ENCODE measurements at regions not wholly inside any gene's neighbourhood (a gene's known extent, or its start where the extent isn't known, plus 50 kb on each side); places are given as distances from the start of the nearest gene placed in this dataset.

DNA sequence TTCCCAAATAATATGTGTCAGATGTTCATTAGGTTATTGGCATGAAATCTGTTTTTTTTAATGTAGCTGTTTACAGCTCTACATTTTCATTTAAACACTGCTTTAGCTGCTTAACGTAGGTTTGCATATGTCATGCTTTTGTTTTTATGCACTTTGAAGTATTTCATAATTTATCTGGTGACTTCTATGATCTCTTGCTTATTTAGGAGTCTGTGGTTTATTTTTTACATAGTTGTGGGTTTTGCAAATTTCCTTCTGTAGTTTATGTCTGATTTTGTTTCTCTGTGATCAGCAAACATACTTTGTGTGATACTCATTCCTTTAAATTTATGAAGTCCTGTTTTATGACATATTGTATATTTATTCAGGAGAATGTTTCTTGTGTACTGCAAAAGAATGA is 606.5 kb upstream of the PFKP start:
- no peak for DNase-seq

GRCh38 chr10:2459713-2460112 is 607.6 kb upstream of the PFKP start:
- H3K27me3 ChIP-seq: no peaks in the 10 kb centered on the region
- TF ChIP-seq, protein P1, sequence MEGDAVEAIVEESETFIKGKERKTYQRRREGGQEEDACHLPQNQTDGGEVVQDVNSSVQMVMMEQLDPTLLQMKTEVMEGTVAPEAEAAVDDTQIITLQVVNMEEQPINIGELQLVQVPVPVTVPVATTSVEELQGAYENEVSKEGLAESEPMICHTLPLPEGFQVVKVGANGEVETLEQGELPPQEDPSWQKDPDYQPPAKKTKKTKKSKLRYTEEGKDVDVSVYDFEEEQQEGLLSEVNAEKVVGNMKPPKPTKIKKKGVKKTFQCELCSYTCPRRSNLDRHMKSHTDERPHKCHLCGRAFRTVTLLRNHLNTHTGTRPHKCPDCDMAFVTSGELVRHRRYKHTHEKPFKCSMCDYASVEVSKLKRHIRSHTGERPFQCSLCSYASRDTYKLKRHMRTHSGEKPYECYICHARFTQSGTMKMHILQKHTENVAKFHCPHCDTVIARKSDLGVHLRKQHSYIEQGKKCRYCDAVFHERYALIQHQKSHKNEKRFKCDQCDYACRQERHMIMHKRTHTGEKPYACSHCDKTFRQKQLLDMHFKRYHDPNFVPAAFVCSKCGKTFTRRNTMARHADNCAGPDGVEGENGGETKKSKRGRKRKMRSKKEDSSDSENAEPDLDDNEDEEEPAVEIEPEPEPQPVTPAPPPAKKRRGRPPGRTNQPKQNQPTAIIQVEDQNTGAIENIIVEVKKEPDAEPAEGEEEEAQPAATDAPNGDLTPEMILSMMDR (IDR thresholded peaks at IDR 0.05): no peak
- no peak for TF ChIP-seq POLR2A (IDR thresholded peaks at IDR 0.05)
- no peaks in the 10 kb centered on the region for H3K4me1 ChIP-seq
- H3K4me3 ChIP-seq: no peak overlapping the region
- DNase-seq: no peak
- H3K27ac ChIP-seq: no peak overlapping the region
- H3K36me3 ChIP-seq: no peaks in the 10 kb centered on the region
- H3K9me3 ChIP-seq: no peaks in the 10 kb centered on the region

More for the DNA sequence above, 606.5 kb upstream of the PFKP start:
- no peak for TF ChIP-seq POLR2A (IDR thresholded peaks at IDR 0.05)
- TF ChIP-seq, protein P1 (IDR thresholded peaks at IDR 0.05): no peak
- H3K27ac ChIP-seq: no peak overlapping the region
- H3K27me3 ChIP-seq: no peaks in the 10 kb centered on the region
- no peaks in the 10 kb centered on the region for H3K4me1 ChIP-seq
- H3K4me3 ChIP-seq: no peak overlapping the region
- no peaks in the 10 kb centered on the region for H3K9me3 ChIP-seq
- H3K36me3 ChIP-seq: no peaks in the 10 kb centered on the region

DNA sequence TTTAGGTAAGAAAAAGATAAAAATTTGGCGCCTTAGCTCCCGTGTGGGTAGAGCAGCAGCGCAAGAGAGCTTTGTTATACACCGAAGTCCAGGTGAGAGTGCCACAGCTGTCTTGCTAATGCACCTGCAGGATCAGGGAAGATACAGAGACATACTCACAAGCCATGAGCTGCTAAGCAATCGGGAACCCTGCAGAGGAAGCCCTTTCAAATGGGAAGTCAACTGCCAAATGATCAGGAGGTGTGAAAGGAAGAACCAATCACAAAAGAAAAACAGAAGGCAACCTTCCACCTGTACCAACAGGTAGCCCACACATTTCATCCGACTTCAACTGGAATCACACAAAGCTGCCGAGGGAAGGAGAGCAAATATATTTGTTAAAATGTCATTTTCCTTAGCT is 610.5 kb upstream of the PFKP start:
- no peaks in the 10 kb centered on the region for H3K9me3 ChIP-seq
- TF ChIP-seq POLR2A (IDR thresholded peaks at IDR 0.05): no peak
- TF ChIP-seq, protein P1 (IDR thresholded peaks at IDR 0.05): no peak

DNA sequence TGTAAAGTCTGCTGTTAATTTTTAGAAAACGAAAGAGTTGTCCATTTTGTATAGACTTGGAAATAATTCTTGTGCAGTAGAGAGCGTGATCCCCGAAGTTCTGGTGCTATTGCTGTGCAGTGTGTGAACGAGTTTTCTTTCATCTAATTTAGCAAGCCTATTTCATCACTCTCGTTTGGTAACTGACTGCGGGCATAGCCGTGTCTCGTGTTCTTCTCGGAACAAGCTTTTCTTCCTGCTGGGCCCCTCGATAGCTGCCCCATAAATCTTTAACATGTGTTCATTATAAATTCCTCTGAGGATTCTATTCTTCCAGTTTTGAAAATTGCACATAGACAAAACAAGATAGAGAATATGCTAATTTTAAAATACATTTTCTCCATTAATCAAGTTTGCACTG is 622.0 kb upstream of the PFKP start:
- Histone ChIP-seq H3K4me3 (no peak overlapping the region), H3K9me3 (no peaks in the 10 kb centered on the region), H3K27ac (no peak overlapping the region), H3K27me3 (no peaks in the 10 kb centered on the region), H3K36me3 (no peaks in the 10 kb centered on the region), H3K4me1 (no peaks in the 10 kb centered on the region)
- no peak for DNase-seq
- TF ChIP-seq, protein P1 (IDR thresholded peaks at IDR 0.05): no peak
- TF ChIP-seq POLR2A (IDR thresholded peaks at IDR 0.05): no peak

More for the DNA sequence above, 610.5 kb upstream of the PFKP start:
- Histone ChIP-seq H3K4me3 (no peak overlapping the region), H3K4me1 (no peaks in the 10 kb centered on the region), H3K27ac (no peak overlapping the region), H3K27me3 (no peaks in the 10 kb centered on the region), H3K36me3 (no peaks in the 10 kb centered on the region)
- DNase-seq: no peak

GRCh38 chr10:2439983-2440382 is 627.4 kb upstream of the PFKP start:
- DNase-seq: no peak
- H3K27me3 ChIP-seq: no peaks in the 10 kb centered on the region
- no peaks in the 10 kb centered on the region for H3K4me1 ChIP-seq
- no peaks in the 10 kb centered on the region for H3K36me3 ChIP-seq
- H3K9me3 ChIP-seq: no peaks in the 10 kb centered on the region
- no peak overlapping the region for H3K27ac ChIP-seq
- no peak overlapping the region for H3K4me3 ChIP-seq
- TF ChIP-seq POLR2A (IDR thresholded peaks at IDR 0.05): no peak
- TF ChIP-seq, protein P1 (IDR thresholded peaks at IDR 0.05): no peak

GRCh38 chr10:2439000-2439399 is 628.3 kb upstream of the PFKP start:
- DNase-seq: no peak
- no peaks in the 10 kb centered on the region for H3K4me1 ChIP-seq
- TF ChIP-seq POLR2A (IDR thresholded peaks at IDR 0.05): no peak
- TF ChIP-seq, protein P1 (IDR thresholded peaks at IDR 0.05): no peak
- H3K36me3 ChIP-seq: no peaks in the 10 kb centered on the region
- no peaks in the 10 kb centered on the region for H3K9me3 ChIP-seq
- no peak overlapping the region for H3K4me3 ChIP-seq
- no peak overlapping the region for H3K27ac ChIP-seq
- H3K27me3 ChIP-seq: no peaks in the 10 kb centered on the region
